Activated T-cell treated with anti-CD3 and anti-CD28 coated beads for 24 hours (primary cell): ENCODE measurements at regions not wholly inside any gene's neighbourhood (a gene's known extent, or its start where the extent isn't known, plus 50 kb on each side); places are given as distances from the start of the nearest gene placed in this dataset.
"Not testable (repeated sequence)": the region's sequence is repeated elsewhere in the genome, so short reads cannot be mapped to it uniquely, and the experiment has no call there.

Source experiments
- DNase-seq: peaks from one replicate; pipeline ENCODE4 v3.0.0-alpha.2; 2020; ENCODE audit warnings: low read depth

- no peak for DNase-seq
Observed at GRCh38 chr10:31683682-31684081, 244.9 kb downstream of the ARHGAP12 start.

GRCh38 chr10:31679936-31680335, 248.7 kb downstream of the ARHGAP12 start:
- no peak for DNase-seq

GRCh38 chr10:31678575-31679516, 249.8 kb downstream of the ARHGAP12 start:
- DNase-seq, result no peak

DNA sequence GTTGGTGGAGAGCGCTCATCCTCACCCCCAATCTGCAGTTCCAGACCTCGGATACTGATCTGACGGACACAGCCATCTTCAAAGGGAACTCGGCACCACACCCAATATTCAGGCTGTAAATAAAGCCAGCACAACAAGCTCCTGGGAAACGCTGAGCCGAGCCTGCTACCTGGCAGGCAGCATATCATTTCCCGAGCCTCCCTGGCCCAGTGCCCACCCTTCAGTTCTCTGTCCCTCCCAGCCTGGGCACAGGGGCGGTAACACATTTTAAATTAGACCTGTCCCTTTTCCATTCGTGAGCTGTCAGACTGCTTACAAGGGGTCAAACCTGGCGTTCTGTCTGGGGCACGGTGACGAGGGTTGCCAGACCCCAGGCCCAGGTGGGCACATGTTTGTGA, 250.5 kb downstream of the ARHGAP12 start:
- no peak for DNase-seq

GRCh38 chr10:31677195-31678138, 251.2 kb downstream of the ARHGAP12 start:
- no peak for DNase-seq

- DNase-seq, result no peak
Observed at GRCh38 chr10:31675726-31676125, 252.9 kb downstream of the ARHGAP12 start.

DNA sequence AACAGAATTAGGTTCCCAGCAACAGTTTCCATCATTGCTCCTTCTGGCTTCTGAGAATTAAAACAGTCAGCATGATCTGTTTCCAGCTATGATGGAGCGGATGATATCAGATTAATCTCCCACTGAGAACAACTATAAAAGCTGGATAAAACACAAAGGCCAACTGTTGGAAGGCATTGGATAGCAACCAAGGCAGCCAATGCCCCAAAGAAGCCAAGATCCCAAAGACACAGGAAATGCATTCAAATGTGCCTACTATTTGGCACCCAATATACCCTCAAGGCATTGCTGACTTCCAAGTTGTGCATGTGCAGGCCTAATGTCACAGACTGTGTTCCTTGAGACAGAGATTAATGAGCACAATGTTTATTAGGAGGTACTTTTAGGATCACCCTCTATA, 259.3 kb downstream of the ARHGAP12 start:
- no peak for DNase-seq

DNA sequence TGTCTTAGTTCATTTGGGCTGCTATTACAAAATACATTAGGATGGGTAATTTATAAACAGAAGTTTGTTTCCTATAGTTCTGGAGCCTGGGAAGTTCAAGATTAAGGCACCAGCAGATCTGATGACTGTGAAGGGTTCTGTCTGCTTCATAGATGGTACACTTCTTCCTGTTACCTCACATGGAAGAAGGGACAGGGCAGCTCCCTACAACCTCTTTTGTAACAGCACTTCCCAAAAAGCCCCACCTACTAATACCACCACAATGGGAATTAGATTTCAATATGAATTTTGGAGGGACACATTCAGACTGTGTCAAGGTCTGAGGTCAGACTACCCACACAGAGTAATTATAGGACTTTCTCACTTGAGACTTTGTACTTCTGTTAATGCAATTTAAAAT, 260.3 kb downstream of the ARHGAP12 start:
- DNase-seq, result no peak

DNA sequence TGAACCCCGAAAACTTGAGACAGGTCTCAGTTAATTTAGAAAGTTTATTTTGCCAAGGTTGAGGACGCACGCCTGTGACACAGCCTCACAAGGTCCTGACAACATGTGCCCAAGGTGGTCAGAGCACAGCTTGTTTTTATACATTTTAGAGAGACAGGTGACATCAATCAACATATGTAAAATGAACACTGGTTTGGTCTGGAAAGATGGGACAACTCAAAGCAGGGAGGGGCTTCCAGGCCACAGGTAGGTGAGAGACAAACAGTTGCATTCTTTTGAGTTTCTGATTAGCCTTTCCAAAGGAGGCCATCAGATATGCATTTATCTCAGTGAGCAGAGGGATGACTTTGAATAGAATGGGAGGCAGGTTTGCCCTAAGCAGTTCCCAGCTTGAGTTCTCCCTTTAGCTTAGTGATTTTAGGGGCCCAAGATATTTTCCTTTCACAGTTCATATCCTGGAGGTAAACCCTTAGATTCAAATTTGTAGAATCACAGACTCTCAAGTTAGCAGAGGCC, 262.8 kb downstream of the ARHGAP12 start:
- not testable (repeated sequence) for DNase-seq

DNA sequence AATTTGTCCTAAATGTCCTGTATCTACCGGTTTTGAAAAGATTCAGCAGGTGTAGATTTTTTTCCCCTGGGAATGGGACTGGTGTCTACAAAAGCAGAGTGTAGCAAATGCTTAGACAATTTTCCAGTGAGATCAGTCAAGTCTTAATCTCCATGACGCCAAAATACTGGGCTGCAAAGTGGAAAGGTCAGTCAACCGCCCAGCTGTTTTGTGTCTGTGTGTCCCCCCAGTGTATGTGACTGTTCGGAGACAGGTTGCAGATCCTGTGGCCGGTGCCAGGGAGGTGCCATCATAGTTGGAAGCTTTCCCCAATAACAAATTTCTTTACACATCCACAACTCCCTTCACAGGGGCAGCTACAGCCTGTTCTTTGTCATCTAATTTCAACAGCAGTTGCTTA, 263.8 kb downstream of the ARHGAP12 start:
- no peak for DNase-seq

GRCh38 chr10:31664071-31664470, 264.6 kb downstream of the ARHGAP12 start:
- DNase-seq, result not testable (repeated sequence)

- no peak for DNase-seq
Observed at GRCh38 chr10:31660300-31660699, 268.3 kb downstream of the ARHGAP12 start.

- DNase-seq, result no peak
Observed at GRCh38 chr10:31659665-31660064, 269.0 kb downstream of the ARHGAP12 start.

DNA sequence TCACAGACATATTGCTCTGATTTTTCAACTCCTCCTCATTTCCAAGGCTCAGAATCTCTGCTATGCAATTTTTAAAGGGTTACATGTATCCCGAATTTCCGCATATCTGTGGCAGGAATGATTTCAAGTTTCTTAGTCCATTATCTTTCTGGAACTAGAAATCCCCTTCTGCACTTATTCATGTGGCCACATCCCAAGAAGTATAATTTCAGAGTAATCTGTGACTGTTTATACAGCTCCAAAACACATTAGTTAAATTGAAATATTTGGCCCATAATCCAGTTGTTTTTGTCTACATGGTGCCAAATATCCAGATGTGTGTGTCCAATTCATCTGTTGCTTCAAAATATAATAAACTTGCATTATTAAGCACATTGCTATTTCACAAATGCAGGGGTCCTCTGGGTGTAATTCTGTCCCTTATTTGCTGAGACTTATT, 271.2 kb downstream of the ARHGAP12 start:
- no peak for DNase-seq

GRCh38 chr10:31656851-31657433, 271.7 kb downstream of the ARHGAP12 start:
- no peak for DNase-seq

- DNase-seq, result no peak
Observed at GRCh38 chr10:31652038-31652437, 276.6 kb downstream of the ARHGAP12 start.

DNA sequence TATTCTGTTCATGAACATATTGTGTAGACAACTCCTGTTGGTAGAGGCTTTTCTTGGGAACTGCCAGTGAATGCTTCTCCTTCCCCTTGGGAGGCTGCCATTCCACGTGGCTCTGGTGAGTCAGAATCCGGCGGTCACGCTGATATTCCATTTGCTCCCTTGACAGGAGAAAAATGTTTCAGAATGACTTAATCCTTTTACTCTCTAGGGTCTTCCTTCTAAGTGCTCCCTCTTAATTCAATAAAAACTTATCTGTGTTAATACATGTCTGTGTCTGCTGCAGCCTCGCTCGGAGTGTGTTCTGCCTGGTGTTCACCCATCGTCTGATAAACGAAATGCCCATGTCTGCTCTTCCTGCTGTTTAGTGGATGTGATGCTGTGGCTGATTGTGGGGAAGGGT, 278.6 kb downstream of the ARHGAP12 start:
- no peak for DNase-seq

- DNase-seq, result no peak
Observed at GRCh38 chr10:31648966-31649365, 279.7 kb downstream of the ARHGAP12 start.

DNA sequence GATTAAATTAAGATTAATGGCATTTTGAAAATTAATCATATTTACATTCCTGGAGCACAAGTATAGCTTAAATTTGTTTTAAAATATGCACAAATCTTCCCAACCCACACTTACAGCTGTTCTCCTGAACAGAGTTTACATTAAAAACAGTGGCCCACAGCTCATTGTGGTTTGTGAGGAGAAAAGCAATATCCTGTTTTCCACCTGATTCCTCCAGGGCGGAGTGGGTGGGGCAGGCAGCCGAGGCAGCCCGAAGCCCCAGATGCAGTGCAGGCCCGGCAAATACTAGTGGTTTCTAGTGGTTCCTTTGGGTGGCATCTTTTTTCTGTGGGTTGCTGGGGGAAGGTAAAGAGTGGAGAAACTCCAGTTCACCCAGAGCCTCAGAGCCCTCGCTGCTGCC, 280.8 kb downstream of the ARHGAP12 start:
- DNase-seq, result no peak

GRCh38 chr10:31646519-31646918, 282.1 kb downstream of the ARHGAP12 start:
- DNase-seq, result no peak

DNA sequence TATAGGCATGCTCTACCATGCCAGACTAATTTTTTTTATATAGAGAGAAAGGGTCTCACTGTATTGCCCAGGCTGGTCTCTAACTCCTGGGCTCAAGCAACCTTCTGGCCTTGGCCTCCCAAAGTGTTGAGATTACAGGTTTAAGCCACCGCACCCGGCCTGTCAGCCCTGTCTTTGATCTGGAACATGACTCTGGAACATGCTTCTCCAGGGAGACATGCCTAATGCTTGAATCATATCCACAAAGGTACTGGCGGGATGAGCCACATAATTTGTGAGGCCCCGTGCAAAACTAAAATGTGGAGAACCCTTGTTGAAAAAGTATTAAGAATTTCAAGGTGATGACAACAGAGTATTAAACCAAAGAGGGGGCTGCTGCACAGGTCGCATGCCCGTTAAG, 282.8 kb downstream of the ARHGAP12 start:
- no peak for DNase-seq
